Islet precursor cell (in vitro differentiated cells): ENCODE measurements at regions not wholly inside any gene's neighbourhood (a gene's known extent, or its start where the extent isn't known, plus 50 kb on each side); places are given as distances from the start of the nearest gene placed in this dataset.
A peak's percentile ranks its signal among the peaks of the same experiment; 100 is the strongest.

Experiments used
- DNase-seq: peaks from one replicate; pipeline ENCODE4 v3.0.0-alpha.2; 2018

GRCh38 chr3:76645724-76646123 lies 394.2 kb upstream of the ROBO2 start:
- DNase-seq: no peak

- DNase-seq: peak; percentile 54
Observed at GRCh38 chr3:76646921-76647562, 392.9 kb upstream of the ROBO2 start.

GRCh38 chr3:76651784-76652183 lies 388.1 kb upstream of the ROBO2 start:
- no peak for DNase-seq

- DNase-seq: no peak
Observed at GRCh38 chr3:76652524-76652923, 387.4 kb upstream of the ROBO2 start.

- DNase-seq: no peak
Observed at GRCh38 chr3:76653640-76654251, 386.2 kb upstream of the ROBO2 start.

GRCh38 chr3:76656531-76657070 lies 383.3 kb upstream of the ROBO2 start:
- no peak for DNase-seq

- DNase-seq: no peak
Observed at GRCh38 chr3:76657909-76658308, 382.0 kb upstream of the ROBO2 start.

GRCh38 chr3:76661527-76662250 lies 378.2 kb upstream of the ROBO2 start:
- DNase-seq: no peak

GRCh38 chr3:76664816-76665215 lies 375.1 kb upstream of the ROBO2 start:
- DNase-seq: no peak

- DNase-seq: no peak
Observed at GRCh38 chr3:76668653-76669052, 371.2 kb upstream of the ROBO2 start.

GRCh38 chr3:76669322-76669721 lies 370.6 kb upstream of the ROBO2 start:
- DNase-seq: no peak

- peak; percentile 80 for DNase-seq
Observed at GRCh38 chr3:76673171-76673570, 366.7 kb upstream of the ROBO2 start.

- no peak for DNase-seq
Observed at GRCh38 chr3:76679541-76679940, 360.4 kb upstream of the ROBO2 start.

- no peak for DNase-seq
Observed at GRCh38 chr3:76683256-76683655, 356.6 kb upstream of the ROBO2 start.

- DNase-seq: no peak
Observed at GRCh38 chr3:76684946-76685345, 355.0 kb upstream of the ROBO2 start.

GRCh38 chr3:76685858-76686257 lies 354.0 kb upstream of the ROBO2 start:
- peak; percentile 73 for DNase-seq

GRCh38 chr3:76687019-76687418 lies 352.9 kb upstream of the ROBO2 start:
- no peak for DNase-seq

GRCh38 chr3:76694063-76694462 lies 345.8 kb upstream of the ROBO2 start:
- no peak for DNase-seq

- DNase-seq: no peak
Observed at GRCh38 chr3:76698136-76698706, 341.7 kb upstream of the ROBO2 start.

GRCh38 chr3:76699846-76700245 lies 340.1 kb upstream of the ROBO2 start:
- DNase-seq: no peak

- no peak for DNase-seq
Observed at GRCh38 chr3:76700323-76700722, 339.6 kb upstream of the ROBO2 start.

GRCh38 chr3:76702676-76703075 lies 337.2 kb upstream of the ROBO2 start:
- DNase-seq: no peak

- no peak for DNase-seq
Observed at GRCh38 chr3:76715426-76715825, 324.5 kb upstream of the ROBO2 start.

GRCh38 chr3:76723366-76723765 lies 316.5 kb upstream of the ROBO2 start:
- no peak for DNase-seq
